ENCODE measurements at regions not wholly inside any gene's neighbourhood (a gene's known extent, or its start where the extent isn't known, plus 50 kb on each side); places are given as distances from the start of the nearest gene placed in this dataset.
"Not testable (repeated sequence)": the region's sequence is repeated elsewhere in the genome, so short reads cannot be mapped to it uniquely, and the experiment has no call there.

DNA sequence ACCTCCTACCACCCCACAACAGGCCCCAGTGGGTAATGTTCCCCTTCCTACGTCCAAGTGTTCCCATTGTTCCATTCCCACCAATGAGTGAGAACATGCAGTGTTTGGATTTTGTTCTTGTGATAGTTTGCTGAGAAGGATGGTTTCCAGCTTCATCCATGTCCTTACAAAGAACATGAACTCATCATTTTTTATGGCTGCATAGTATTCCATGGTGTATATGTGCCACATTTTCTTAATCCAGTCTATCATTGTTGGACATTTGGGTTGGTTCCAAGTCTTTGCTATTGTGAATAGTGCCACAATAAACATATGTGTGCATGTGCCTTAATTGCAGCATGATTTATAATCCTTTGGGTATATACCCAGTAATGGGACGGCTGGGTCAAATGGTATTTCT lies 81.6 kb downstream of the P2RY10 start:
- H3K9me3 Mint-ChIP-seq = peaks cover 10 to 12% of the 10 kb centered on the region in 2 donors
- H3K27me3 Mint-ChIP-seq, ATAC-seq, DNase-seq, H3K27ac Mint-ChIP-seq, H3K4me3 Mint-ChIP-seq, H3K4me1 Mint-ChIP-seq: not testable (repeated sequence)

DNA sequence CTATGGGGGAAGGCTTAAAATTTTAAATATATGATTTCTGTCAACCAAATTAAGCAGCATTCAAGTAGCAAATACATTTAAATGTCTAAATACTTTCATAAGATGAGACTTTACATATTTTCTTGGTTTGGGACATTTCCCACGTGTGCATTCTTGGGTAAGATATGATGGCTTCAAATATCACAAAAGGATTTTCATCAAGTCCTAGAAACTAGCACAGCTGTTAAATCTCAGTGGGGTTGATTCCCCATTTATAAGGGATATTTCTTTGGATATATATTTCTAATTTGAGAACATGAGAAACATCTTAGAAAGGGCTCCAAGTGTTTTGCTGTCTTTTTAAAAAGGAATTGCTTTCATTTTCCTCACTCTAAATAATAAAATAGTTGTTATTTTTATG lies 90.2 kb downstream of the P2RY10 start:
- Mint-ChIP-seq H3K9me3 (peaks cover 1 to 8% of the 10 kb centered on the region in 2 donors), H3K27me3 (no peaks in the 10 kb centered on the region), H3K4me3 (peak overlapping the region in 1 of 2 donors; percentile 20), H3K4me1 (peaks cover 17% of the 10 kb centered on the region), H3K27ac (peak overlapping the region in 1 of 2 donors; percentile 40)
- DNase-seq = no peak
- ATAC-seq = no peak

DNA sequence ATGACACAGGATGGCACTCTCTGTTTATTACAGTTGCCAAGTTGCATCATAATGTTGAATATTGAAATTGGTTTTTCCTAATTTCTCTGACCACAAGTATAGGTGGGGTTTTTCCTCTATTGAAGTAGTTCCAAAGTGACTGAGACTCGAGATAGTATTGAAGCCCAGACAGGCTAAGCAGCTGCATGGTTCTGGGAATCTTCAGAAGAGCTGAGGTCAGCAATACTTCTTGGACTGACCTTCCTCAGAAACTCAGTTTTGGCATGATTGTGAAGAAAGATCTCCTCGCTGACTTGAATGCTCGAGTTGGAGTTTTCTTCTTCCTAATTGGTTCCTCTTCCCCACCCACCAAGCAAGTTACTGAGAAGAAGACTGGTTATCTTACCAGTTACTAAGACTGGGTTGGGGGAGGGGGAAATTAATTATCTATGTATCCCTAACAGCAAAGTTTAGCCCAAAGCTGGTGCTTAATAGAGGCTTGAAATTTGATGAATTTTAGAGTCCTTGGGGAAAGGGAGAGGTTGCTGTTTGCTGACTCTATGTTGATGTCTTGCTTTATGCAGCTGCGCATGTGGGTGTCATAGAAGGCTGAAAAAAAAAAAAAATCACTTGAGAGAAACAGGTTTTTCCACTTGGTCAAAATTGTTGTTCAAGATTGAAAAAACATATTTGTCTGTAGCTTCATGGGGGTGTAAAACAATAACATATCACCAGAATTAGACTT lies 91.1 kb downstream of the P2RY10 start:
- DNase-seq (no peak), ATAC-seq (peak; percentile 28)
- Mint-ChIP-seq H3K9me3 (peaks cover 3 to 6% of the 10 kb centered on the region in 2 donors), H3K27me3 (no peaks in the 10 kb centered on the region), H3K4me1 (peaks cover 17% of the 10 kb centered on the region), H3K27ac (peak overlapping the region in 1 of 2 donors; percentile 81), H3K4me3 (peak overlapping the region in 1 of 2 donors; percentile 65)

DNA sequence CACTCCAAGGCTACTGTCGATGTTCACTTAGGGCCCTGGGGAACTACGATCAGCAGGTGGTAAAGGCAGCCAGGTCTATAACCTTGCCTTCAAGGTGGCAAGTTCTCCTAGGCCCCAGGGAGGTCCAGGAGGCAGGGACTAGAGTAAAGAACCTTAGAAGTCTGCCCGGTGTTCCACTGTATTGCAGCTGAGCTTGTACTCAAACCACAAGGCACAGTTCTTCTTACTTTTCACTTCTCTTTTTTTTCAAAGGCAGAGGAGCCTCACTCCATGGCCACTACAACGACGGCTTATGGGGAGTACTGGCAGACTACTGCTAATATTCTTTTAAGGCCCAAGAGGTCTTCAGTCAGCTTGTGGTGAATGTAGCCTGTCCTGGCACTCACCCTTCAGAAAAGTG lies 78.8 kb upstream of the GPR174 start:
- no peak overlapping the region for H3K27ac Mint-ChIP-seq
- H3K27me3 Mint-ChIP-seq = no peaks in the 10 kb centered on the region
- H3K4me1 Mint-ChIP-seq = no peaks in the 10 kb centered on the region
- no peak overlapping the region for H3K4me3 Mint-ChIP-seq
- H3K9me3 Mint-ChIP-seq = peaks cover 19 to 21% of the 10 kb centered on the region in 2 donors
- no peak for ATAC-seq
- no peak for DNase-seq

DNA sequence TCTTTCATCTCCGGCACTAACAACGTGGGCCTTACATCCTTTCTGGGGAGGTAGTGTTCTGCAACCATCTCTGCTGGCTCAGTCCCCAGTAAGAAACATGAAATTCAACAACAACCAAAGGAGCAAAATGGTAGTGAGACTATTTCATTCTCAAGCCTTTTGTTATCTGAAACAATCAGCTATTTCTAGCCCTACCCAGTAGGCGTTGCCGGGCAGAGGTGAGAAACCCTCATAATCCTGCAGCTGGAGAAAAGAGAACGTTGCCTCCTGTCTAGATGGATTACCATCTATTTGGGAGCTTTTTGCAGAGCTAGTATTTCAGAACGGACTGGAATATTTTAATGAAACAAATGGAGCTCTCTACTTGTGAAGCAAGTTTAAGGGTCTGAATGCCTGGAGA lies 66.4 kb upstream of the GPR174 start:
- no peak overlapping the region for H3K4me3 Mint-ChIP-seq
- no peak overlapping the region for H3K27ac Mint-ChIP-seq
- no peaks in the 10 kb centered on the region for H3K27me3 Mint-ChIP-seq
- DNase-seq = no peak
- H3K4me1 Mint-ChIP-seq = peaks cover 8% of the 10 kb centered on the region
- no peak for ATAC-seq
- peaks cover 0 to 5% of the 10 kb centered on the region in 2 donors for H3K9me3 Mint-ChIP-seq

DNA sequence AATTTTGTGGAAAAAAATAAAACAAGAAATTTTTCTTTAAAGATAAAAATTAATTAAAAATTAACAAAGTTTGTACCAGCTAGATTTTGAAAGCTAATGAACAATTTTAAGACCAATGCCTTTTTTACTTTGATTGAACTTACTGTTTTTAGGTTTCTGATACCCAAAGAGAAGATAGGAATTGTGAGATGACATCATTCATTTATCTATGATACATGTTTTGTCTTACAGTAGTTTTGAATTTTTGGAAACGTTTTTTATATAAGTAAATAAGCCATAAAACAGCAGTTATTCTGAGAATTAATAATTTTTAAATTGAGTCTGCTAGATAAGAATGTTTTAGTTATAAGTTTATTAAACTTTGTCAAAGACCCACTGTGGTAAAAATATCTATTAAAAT lies 65.0 kb upstream of the GPR174 start:
- no peak overlapping the region for H3K4me3 Mint-ChIP-seq
- no peak overlapping the region for H3K27ac Mint-ChIP-seq
- no peak for DNase-seq
- H3K9me3 Mint-ChIP-seq = no peaks in the 10 kb centered on the region
- H3K4me1 Mint-ChIP-seq = peaks cover 17% of the 10 kb centered on the region
- no peak for ATAC-seq
- H3K27me3 Mint-ChIP-seq = no peaks in the 10 kb centered on the region

DNA sequence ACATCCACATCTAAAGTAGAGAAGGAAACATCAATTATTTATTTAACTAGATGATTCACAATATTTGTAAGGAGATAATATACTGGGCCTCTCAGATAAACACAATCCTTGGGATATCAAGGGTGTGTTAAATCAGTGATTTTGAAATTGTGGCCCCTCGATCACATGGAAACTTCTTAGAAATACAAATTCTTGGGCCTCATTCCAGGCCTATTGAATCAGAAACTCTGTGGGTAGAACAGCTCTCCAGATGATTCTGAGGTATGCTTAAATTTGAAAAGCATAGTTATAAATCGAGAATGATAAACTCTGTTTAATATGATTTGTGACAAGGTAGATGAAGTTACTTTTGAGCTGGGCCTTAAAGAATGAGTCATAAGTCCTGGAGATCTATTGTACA lies 64.3 kb upstream of the GPR174 start:
- H3K4me3 Mint-ChIP-seq = no peak overlapping the region
- no peak overlapping the region for H3K27ac Mint-ChIP-seq
- DNase-seq = no peak
- no peaks in the 10 kb centered on the region for H3K27me3 Mint-ChIP-seq
- peaks cover 24% of the 10 kb centered on the region for H3K4me1 Mint-ChIP-seq
- no peaks in the 10 kb centered on the region for H3K9me3 Mint-ChIP-seq
- ATAC-seq = no peak

DNA sequence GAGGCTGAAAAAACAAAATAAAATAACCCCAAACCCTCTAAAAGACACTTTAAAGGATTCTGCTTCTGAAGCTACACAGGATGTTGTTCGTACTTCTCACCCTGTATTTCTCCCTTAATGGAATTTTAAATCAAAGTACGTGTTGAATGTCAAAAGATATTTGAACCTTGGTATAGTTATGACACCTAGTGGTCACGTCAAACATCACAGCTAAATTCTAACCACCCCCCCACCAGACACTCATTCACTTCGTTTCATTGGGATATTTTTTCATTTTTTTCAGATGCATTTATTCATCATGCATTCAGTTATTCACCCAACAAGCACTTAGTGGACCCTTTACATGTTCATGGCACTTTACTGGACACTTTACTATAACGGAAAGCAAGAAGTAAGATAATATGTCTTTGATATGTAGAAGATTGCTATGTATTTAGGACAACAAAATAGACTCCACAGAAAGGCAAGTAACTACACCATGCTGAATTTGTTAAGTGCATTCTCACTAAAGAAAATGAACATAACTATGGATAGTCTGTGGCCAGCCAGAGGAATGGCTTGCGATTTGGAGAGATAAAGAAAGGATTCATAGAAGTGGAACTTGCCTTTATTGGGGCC lies 62.5 kb upstream of the GPR174 start:
- Mint-ChIP-seq H3K9me3 (no peaks in the 10 kb centered on the region), H3K4me3 (peak overlapping the region; percentile 74 to 80), H3K27me3 (no peaks in the 10 kb centered on the region), H3K4me1 (peaks cover 24% of the 10 kb centered on the region), H3K27ac (peak overlapping the region; percentile 59 to 96)
- peak; percentile 23 to 27 for DNase-seq
- peak; percentile 33 for ATAC-seq

DNA sequence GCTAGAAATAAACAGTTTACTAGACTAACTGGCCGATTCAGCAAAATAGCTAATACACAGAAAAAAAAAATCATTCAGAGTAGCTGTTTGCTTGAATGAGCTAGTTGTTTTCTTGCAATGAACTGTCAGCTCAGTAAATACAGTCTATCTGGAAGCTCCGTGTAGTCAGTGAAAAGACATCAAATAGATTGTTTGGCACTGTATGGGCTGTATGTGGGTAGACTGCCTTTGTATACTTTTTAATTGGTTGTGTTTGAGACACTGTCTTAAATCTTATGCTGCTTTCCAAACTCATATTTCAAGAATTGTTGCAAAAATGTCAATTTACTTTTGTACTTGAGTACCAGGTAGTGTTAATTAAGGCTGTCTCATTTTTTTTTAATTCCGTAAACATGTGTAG lies 61.6 kb upstream of the GPR174 start:
- Mint-ChIP-seq H3K4me3 (peak overlapping the region; percentile 15 to 60), H3K9me3 (no peaks in the 10 kb centered on the region), H3K4me1 (peaks cover 24% of the 10 kb centered on the region), H3K27ac (peak overlapping the region in 1 of 2 donors; percentile 40), H3K27me3 (no peaks in the 10 kb centered on the region)
- DNase-seq = no peak
- no peak for ATAC-seq

DNA sequence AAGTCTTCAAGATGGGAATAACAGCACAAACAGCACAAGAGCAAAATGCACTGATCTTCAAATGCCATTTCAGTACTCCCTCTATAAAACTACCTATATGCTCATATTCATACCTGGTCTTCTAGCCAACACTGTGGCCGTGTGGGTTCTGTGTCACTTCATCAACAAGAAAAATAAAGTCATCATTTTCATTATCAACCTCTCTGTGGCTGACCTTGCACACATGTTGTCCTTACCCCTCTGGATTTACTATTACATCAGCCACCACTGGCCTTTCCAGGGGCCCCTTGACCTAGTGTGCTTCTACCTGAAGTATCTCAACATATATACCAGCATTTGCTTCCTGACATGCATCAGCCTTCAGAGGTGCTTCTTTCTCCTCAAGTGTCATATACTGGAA lies 59.6 kb upstream of the GPR174 start:
- peak overlapping the region; percentile 38 to 72 for H3K4me3 Mint-ChIP-seq

DNA sequence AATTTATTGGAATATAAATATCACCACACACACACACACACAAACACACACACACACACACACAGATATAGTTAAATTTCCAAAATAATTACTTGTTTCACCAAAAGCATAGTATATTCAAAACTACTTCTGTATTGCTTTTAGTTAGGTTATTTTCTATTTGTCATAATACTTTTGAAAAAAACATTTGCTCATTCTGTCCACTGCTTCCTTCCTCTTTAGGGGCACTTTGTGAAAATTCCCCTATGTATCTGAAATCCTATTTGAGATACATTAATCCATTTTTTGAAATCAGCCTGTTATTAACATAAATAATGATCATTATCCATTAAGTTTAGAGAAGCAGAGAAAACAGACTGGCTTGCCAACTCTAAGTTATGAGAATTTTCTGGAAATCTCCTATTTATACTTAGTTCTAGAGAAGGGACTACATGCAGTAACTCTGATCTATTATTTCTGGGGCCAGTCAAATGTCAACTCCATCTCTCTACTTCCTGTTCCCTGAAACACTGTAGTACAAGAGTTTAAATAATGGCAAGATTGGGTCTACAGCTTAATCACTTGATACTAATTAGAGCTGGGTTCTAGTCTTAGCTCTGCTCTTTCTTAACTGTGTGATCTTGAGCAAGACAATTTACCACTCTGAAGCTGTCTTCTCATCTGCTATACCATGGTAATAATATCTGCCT lies 54.4 kb upstream of the GPR174 start:
- H3K4me3 Mint-ChIP-seq = peak overlapping the region; percentile 18 to 45
- peak overlapping the region; percentile 54 to 86 for H3K27ac Mint-ChIP-seq
- H3K9me3 Mint-ChIP-seq = peaks cover 0 to 7% of the 10 kb centered on the region in 2 donors

More for the DNA sequence above, 59.6 kb upstream of the GPR174 start:
- no peaks in the 10 kb centered on the region for H3K27me3 Mint-ChIP-seq
- no peaks in the 10 kb centered on the region for H3K9me3 Mint-ChIP-seq
- peaks cover 31% of the 10 kb centered on the region for H3K4me1 Mint-ChIP-seq
- DNase-seq (peak; percentile 19 to 66), ATAC-seq (peak; percentile 97)
- H3K27ac Mint-ChIP-seq = peak overlapping the region; percentile 92 to 96

DNA sequence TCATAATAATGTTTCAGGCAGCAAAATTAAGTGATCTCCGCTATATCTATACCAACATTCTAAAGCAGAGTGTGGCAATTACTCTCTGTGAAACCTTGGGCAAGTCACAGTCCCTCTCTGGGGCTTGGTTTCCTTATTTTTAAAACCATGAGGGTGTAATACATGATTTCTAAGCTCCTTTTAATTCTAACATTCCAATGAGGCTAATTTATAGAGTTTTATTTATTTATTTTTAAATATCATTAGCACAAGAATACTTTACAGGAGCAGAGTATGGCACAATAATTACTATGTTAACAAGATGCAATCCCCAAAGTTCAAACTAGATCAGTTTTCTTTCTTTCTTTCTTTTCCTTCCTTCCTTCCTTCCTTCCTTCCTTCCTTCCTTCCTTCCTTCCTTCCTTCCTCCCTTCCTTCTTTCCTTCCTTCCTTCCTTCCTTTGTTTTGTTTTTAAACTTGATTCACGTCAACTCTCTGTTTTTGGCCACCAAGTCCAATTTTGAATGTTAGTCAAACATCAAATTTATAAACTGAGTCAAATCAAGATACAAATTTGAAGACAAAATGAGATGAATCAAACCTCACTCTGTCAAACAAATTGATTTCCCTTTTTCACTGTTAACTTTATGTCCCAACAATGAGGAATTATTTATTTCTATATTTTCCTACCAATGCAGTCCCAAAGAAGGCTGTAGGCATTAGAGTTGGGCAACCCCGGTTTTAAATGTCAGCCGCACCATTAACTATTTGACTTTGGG lies 50.2 kb upstream of the GPR174 start:
- peaks cover 66% of the 10 kb centered on the region for H3K4me1 Mint-ChIP-seq
- H3K27me3 Mint-ChIP-seq = no peaks in the 10 kb centered on the region
- H3K4me3 Mint-ChIP-seq = peak overlapping the region in 1 of 2 donors; percentile 71
- ATAC-seq = no peak
- H3K9me3 Mint-ChIP-seq = peaks cover 0 to 7% of the 10 kb centered on the region in 2 donors
- H3K27ac Mint-ChIP-seq = peak overlapping the region in 1 of 2 donors; percentile 94
- DNase-seq = no peak

More for the DNA sequence above, 54.4 kb upstream of the GPR174 start:
- no peaks in the 10 kb centered on the region for H3K27me3 Mint-ChIP-seq
- ATAC-seq = peak; percentile 20
- peaks cover 49% of the 10 kb centered on the region for H3K4me1 Mint-ChIP-seq
- no peak for DNase-seq
